Common myeloid progenitor, CD34-positive (primary cell): ENCODE measurements at regions not wholly inside any gene's neighbourhood (a gene's known extent, or its start where the extent isn't known, plus 50 kb on each side); places are given as distances from the start of the nearest gene placed in this dataset.

Experiments used
- CTCF ChIA-PET: fragments of 350-600 bp; sonication (Branson Sonifier 250); formaldehyde crosslinking; loops from one replicate; lab custom pipeline; 2021; ENCODE audit warnings: antibody characterized with exemption; lab: Charles Lee
- POLR2A ChIA-PET: fragments of 350-600 bp; sonication (Branson Sonifier 250); formaldehyde crosslinking; loops from one replicate; lab custom pipeline; 2021; ENCODE audit warnings: antibody characterized with exemption; lab: Charles Lee
- DNase-seq, 3 donors: peaks; one replicate each; pipeline versions ENCODE4 v3.0.0 to v3.0.0-alpha.2; 2013
- H3K27ac ChIP-seq, 2 experiments: 1 replicate in 1 of 2; 2 replicates in 1 of 2; pipeline ENCODE4 v1.7.0; 2013; ENCODE audit warnings: inconsistent platforms in 2 of 2, low read length in 2 of 2, mild to moderate bottlenecking in 2 of 2, low read depth in 1 of 2, moderate library complexity in 1 of 2; ENCODE audit not compliant: severe bottlenecking in 2 of 2, insufficient read depth in 1 of 2, poor library complexity in 1 of 2
- H3K27me3 ChIP-seq, 5 experiments: replicated peaks in 2 of 5; 1 replicate in 3 of 5; 2 replicates in 2 of 5; pipeline versions ENCODE4 v1.6.1 to v1.7.0; 2013; ENCODE audit warnings: low read length in 4 of 5, mild to moderate bottlenecking in 2 of 5, moderate library complexity in 2 of 5, inconsistent platforms in 1 of 5; ENCODE audit not compliant: insufficient read depth in 5 of 5, control insufficient read depth in 4 of 5
- H3K36me3 ChIP-seq, 4 experiments: 1 replicate in 2 of 4; 2 replicates in 2 of 4; pipeline versions ENCODE4 v1.6.1 to v1.7.0; 2013; ENCODE audit warnings: low read length in 3 of 4, control low read depth in 1 of 4, mild to moderate bottlenecking in 1 of 4; ENCODE audit not compliant: control insufficient read depth in 4 of 4, insufficient read depth in 4 of 4
- H3K4me1 ChIP-seq, 4 experiments: 1 replicate in 3 of 4; 2 replicates in 1 of 4; pipeline versions ENCODE4 v1.6.1 to v1.7.1; 2013; ENCODE audit warnings: low read length in 3 of 4, mild to moderate bottlenecking in 3 of 4, control low read depth in 1 of 4, inconsistent platforms in 1 of 4, moderate library complexity in 1 of 4; ENCODE audit not compliant: control insufficient read depth in 4 of 4, insufficient read depth in 4 of 4; ENCODE audit errors: control extremely low read depth in 1 of 4
- H3K4me3 ChIP-seq, 7 experiments: 1 replicate in 4 of 7; 2 replicates in 3 of 7; pipeline versions ENCODE4 v1.5.1 to v1.7.0; 2013; ENCODE audit warnings: mild to moderate bottlenecking in 7 of 7, low read length in 6 of 7, moderate library complexity in 6 of 7, inconsistent platforms in 2 of 7, low read depth in 2 of 7, control low read depth in 1 of 7; ENCODE audit not compliant: insufficient read depth in 4 of 7, control insufficient read depth in 1 of 7; ENCODE audit errors: extremely low read depth in 1 of 7
- H3K9me3 ChIP-seq, 5 experiments: 1 replicate in 4 of 5; 2 replicates in 1 of 5; pipeline versions ENCODE4 v1.6.1 to v1.7.1; 2013; ENCODE audit warnings: low read length in 4 of 5, mild to moderate bottlenecking in 2 of 5, inconsistent platforms in 1 of 5, low read depth in 1 of 5, moderate library complexity in 1 of 5; ENCODE audit not compliant: control insufficient read depth in 4 of 5, insufficient read depth in 2 of 5; ENCODE audit errors: control extremely low read depth in 1 of 5
- WGBS: methylation state at CpG from one replicate; pipeline ENCODE4 v1.1.5; 2013; ENCODE audit not compliant: insufficient coverage; 5-methylcytosine and 5-hydroxymethylcytosine counted together

DNA sequence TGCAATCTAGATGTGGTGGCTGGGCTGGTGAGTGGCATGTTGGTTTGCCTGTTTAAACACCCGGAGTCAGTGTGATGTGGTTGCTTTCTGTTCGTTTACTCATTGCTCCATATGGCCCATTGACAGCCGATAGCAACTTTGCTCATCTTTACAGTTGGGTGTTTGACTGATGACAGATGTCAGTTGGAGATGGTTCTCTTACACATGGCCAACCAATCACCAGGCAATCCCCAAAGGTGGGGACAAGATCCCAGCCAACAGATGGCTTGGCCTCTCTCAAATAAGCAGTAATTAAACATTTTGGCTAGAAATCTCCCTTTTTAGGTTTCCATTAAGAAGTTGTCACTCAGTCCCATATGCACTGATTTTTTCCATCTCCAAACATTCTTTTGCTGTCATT, 497.1 kb upstream of the ARGLU1 start:
- Histone ChIP-seq H3K9me3 (no peaks in the 10 kb centered on the region), H3K27me3 (no peaks in the 10 kb centered on the region), H3K27ac (no peak overlapping the region), H3K36me3 (no peaks in the 10 kb centered on the region), H3K4me3 (no peak overlapping the region), H3K4me1 (no peaks in the 10 kb centered on the region)
- 94% methylated on average over 3 of the region's 3 CpGs for WGBS
- ChIA-PET POLR2A (no interaction called here), CTCF (no interaction called here)
- DNase-seq: no peak

DNA sequence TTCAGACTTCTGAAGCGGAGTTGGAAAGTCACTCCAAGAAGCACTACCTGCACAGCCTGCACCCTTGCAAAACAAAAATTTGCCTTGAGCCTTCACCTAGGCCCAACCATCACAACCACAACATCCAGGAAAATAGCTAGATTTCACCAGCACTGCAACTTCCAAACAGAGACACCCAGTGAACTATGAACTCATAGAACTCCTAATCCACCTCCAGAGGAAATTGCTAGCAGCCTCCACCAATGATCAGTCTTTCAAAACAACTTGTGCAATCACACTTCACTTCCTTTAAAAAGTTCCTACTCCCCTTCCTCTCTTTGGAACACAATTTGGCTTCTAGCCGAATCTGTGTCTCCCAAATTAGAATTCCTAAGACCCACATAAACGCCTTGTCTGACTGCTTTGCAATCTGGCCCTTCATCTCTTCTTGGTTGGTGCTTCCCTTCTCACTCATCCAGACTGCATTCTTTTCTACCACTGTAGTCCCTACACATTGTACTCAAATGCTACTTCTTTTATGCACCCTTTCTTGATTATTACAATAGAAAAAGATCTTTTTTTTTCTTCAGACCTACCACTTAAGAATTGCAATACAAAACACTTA, 489.2 kb upstream of the ARGLU1 start:
- Histone ChIP-seq H3K27ac (no peak overlapping the region), H3K36me3 (no peaks in the 10 kb centered on the region), H3K4me1 (no peaks in the 10 kb centered on the region), H3K9me3 (no peaks in the 10 kb centered on the region), H3K27me3 (no peaks in the 10 kb centered on the region), H3K4me3 (no peak overlapping the region)
- ChIA-PET CTCF (no interaction called here), POLR2A (no interaction called here)
- 93% methylated on average over 3 of the region's 3 CpGs for WGBS
- no peak for DNase-seq

- H3K36me3 ChIP-seq: no peaks in the 10 kb centered on the region
- peaks cover 0 to 3% (median 0%) of the 10 kb centered on the region in 5 experiments for H3K9me3 ChIP-seq
- no peak for DNase-seq
- WGBS: 96% methylated on average over 4 of the region's 7 CpGs
- no peak overlapping the region for H3K4me3 ChIP-seq
- ChIA-PET CTCF (no interaction called here), POLR2A (no interaction called here)
- no peaks in the 10 kb centered on the region for H3K27me3 ChIP-seq
- no peak overlapping the region for H3K27ac ChIP-seq
- no peaks in the 10 kb centered on the region for H3K4me1 ChIP-seq
Observed at GRCh38 chr13:107043021-107043956, 475.4 kb upstream of the ARGLU1 start.

- Histone ChIP-seq H3K4me1 (no peaks in the 10 kb centered on the region), H3K36me3 (no peaks in the 10 kb centered on the region), H3K27ac (no peak overlapping the region), H3K27me3 (no peaks in the 10 kb centered on the region), H3K9me3 (no peaks in the 10 kb centered on the region), H3K4me3 (no peak overlapping the region)
- ChIA-PET CTCF (no interaction called here), POLR2A (no interaction called here)
- DNase-seq: no peak
- 88% methylated on average over 1 of the region's 2 CpGs for WGBS
Observed at GRCh38 chr13:107035778-107036177, 467.8 kb upstream of the ARGLU1 start.

DNA sequence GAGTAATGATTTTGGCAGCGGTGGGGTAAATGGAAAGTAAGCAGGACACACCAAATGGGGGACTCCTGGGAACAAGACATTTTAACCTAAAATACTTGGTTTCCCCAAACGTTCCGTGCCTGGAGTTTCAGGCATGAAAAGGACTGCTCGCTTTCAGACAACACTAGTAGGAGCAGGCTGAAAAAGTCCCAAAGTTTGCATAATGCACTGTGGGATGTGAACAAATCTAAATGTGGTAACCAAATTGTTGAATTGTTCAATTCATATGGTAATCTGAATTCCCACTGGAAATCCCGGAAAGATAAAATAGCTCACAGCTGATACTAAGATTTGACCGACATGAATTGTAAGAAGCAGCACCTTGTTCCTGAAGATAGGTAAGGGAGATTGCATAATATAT, 467.2 kb upstream of the ARGLU1 start:
- Histone ChIP-seq H3K27me3 (no peaks in the 10 kb centered on the region), H3K4me3 (no peak overlapping the region), H3K4me1 (no peaks in the 10 kb centered on the region), H3K36me3 (no peaks in the 10 kb centered on the region), H3K27ac (no peak overlapping the region), H3K9me3 (no peaks in the 10 kb centered on the region)
- 97% methylated on average over 4 of the region's 6 CpGs for WGBS
- CTCF ChIA-PET: no interaction called here
- POLR2A ChIA-PET: no interaction called here
- no peak for DNase-seq

DNA sequence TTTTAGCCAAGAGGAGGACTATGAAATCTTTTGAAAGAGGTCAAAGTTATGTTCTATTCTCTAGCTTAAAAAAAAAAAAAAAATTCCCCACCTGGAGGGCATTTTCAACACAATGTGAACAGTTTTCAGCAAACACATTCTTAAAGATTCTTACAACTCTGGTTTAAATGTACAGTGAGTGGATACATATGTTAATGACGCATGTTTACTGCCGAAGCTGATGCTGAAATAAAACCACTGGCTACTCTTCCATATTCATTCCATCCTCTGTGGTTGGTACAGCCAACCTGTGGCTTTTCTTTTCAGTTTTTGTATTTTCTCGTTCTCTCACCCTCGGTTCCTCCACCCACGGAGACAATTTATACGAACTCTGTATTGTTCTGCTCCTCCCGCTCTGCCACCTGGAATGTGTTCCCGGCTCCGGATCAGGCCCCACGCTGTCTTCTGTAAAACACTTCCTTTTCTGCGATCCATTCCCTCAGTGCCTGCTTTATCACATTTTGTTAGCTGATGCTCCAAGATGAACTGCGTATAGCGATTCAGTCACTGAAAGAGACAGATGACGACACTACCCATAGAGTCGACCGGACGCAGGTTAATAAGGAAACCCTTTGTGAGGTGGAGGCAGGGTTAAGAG, 466.4 kb upstream of the ARGLU1 start:
- ChIA-PET CTCF (interaction anchor here (1.0 kb wide), 1 partner anchor 14 kb away, joined by 3 read pairs; no protein-coding TSS in a partner anchor), POLR2A (no interaction called here)
- Histone ChIP-seq H3K4me1 (no peaks in the 10 kb centered on the region), H3K27me3 (no peaks in the 10 kb centered on the region), H3K36me3 (no peaks in the 10 kb centered on the region), H3K27ac (no peak overlapping the region), H3K9me3 (no peaks in the 10 kb centered on the region), H3K4me3 (no peak overlapping the region)
- no peak for DNase-seq
- WGBS: 98% methylated on average over 15 of the region's 17 CpGs

DNA sequence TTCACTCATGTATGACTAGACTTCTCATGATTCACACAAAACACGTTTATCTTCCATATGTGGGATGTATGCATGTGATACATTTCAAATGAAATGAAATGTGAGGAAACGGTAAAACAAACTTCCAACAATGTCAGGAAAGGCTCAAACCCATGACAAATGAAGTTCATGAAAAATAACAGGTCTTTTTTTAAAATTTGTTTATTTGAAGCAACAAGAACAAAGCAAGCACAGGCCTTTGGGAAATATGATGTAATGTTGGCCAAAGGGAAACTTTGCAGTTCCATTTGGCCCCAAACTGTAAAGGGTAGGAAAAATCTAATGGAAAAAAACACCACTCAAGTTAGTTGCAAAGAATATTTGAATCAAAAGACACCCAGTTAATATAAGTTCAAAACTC, 463.8 kb upstream of the ARGLU1 start:
- WGBS: no CpG with 5 or more reads among the region's 2 CpGs
- no peak for DNase-seq
- Histone ChIP-seq H3K27me3 (no peaks in the 10 kb centered on the region), H3K36me3 (no peaks in the 10 kb centered on the region), H3K9me3 (no peaks in the 10 kb centered on the region), H3K27ac (no peak overlapping the region), H3K4me3 (no peak overlapping the region), H3K4me1 (no peaks in the 10 kb centered on the region)
- ChIA-PET CTCF (no interaction called here), POLR2A (no interaction called here)
